Umbilical cord (tissue), 1 donor: ENCODE measurements at regions not wholly inside any gene's neighbourhood (a gene's known extent, or its start where the extent isn't known, plus 50 kb on each side); places are given as distances from the start of the nearest gene placed in this dataset.
A peak's percentile ranks its signal among the peaks of the same experiment; 100 is the strongest.
"Not testable (repeated sequence)": the region's sequence is repeated elsewhere in the genome, so short reads cannot be mapped to it uniquely, and the experiment has no call there.

Experiments used
- DNase-seq: peaks from one replicate; pipeline ENCODE4 v3.0.0-alpha.2; 2015; ENCODE audit warnings: low spot score

- no peak for DNase-seq
These were observed 90.0 kb upstream of the NFASC start for GRCh38 chr1:204780630-204781029.

GRCh38 chr1:204782118-204782700 is 88.5 kb upstream of the NFASC start:
- DNase-seq: no peak

- not testable (repeated sequence) for DNase-seq
These were observed 85.6 kb upstream of the NFASC start for GRCh38 chr1:204785023-204785422.

GRCh38 chr1:204788470-204788869 is 82.2 kb upstream of the NFASC start:
- DNase-seq: no peak

GRCh38 chr1:204791453-204792353 is 79.0 kb upstream of the NFASC start:
- peak; percentile 32 for DNase-seq

- DNase-seq: no peak
These were observed 78.3 kb upstream of the NFASC start for GRCh38 chr1:204792354-204792692.

- DNase-seq: no peak
These were observed 77.3 kb upstream of the NFASC start for GRCh38 chr1:204793259-204793914.

- not testable (repeated sequence) for DNase-seq
These were observed 73.8 kb upstream of the NFASC start for GRCh38 chr1:204796886-204797285.

- DNase-seq: no peak
These were observed 73.3 kb upstream of the NFASC start for GRCh38 chr1:204797401-204797800.

- DNase-seq: no peak
These were observed 71.0 kb upstream of the NFASC start for GRCh38 chr1:204799630-204800029.

GRCh38 chr1:204801211-204801610 is 69.5 kb upstream of the NFASC start:
- DNase-seq: peak; percentile 48

GRCh38 chr1:204802401-204803175 is 68.1 kb upstream of the NFASC start:
- peak; percentile 91 for DNase-seq

- no peak for DNase-seq
These were observed 67.1 kb upstream of the NFASC start for GRCh38 chr1:204803607-204804006.

- peak; percentile 83 for DNase-seq
These were observed 63.5 kb upstream of the NFASC start for GRCh38 chr1:204806943-204807687.

GRCh38 chr1:204809488-204809887 is 61.2 kb upstream of the NFASC start:
- no peak for DNase-seq

- peak; percentile 38 for DNase-seq
These were observed 57.8 kb upstream of the NFASC start for GRCh38 chr1:204812842-204813241.

GRCh38 chr1:204813522-204813921 is 57.1 kb upstream of the NFASC start:
- DNase-seq: no peak

- DNase-seq: no peak
These were observed 56.3 kb upstream of the NFASC start for GRCh38 chr1:204814166-204814884.

GRCh38 chr1:204817341-204817740 is 53.3 kb upstream of the NFASC start:
- DNase-seq: no peak

GRCh38 chr1:204818998-204819397 is 51.7 kb upstream of the NFASC start:
- DNase-seq: no peak

- DNase-seq: no peak
These were observed 51.2 kb upstream of the NFASC start for GRCh38 chr1:204819495-204819894.
